KOPT-K1 (cell line): ENCODE measurements at regions not wholly inside any gene's neighbourhood (a gene's known extent, or its start where the extent isn't known, plus 50 kb on each side); places are given as distances from the start of the nearest gene placed in this dataset.
"Not testable (repeated sequence)": the region's sequence is repeated elsewhere in the genome, so short reads cannot be mapped to it uniquely, and the experiment has no call there.

Experiments
- H3K27ac ChIP-seq: fragments of 200-600 bp; sonication (generic); 2 replicates; pipeline ENCODE4 v1.5.1; 2016; ENCODE audit warnings: antibody characterized with exemption, mild to moderate bottlenecking, low read depth, low read length; ENCODE audit not compliant: poor library complexity, severe bottlenecking
- H3K36me3 ChIP-seq: fragments of 200-600 bp; sonication (generic); 2 replicates; pipeline ENCODE4 v1.5.1; 2017; ENCODE audit warnings: antibody characterized with exemption, mild to moderate bottlenecking, low read length, moderate library complexity; ENCODE audit not compliant: insufficient read depth
- H3K9me3 ChIP-seq: fragments of 200-600 bp; sonication (generic); 2 replicates; pipeline ENCODE4 v1.5.1; 2017; ENCODE audit warnings: antibody characterized with exemption, low read length, mild to moderate bottlenecking; ENCODE audit not compliant: insufficient read depth, poor library complexity, severe bottlenecking

GRCh38 chr17:73901249-73901648 lies 257.0 kb upstream of the SDK2 start:
- Histone ChIP-seq H3K9me3 (no peaks in the 10 kb centered on the region), H3K27ac (no peak overlapping the region), H3K36me3 (no peaks in the 10 kb centered on the region)

- Histone ChIP-seq H3K9me3 (no peaks in the 10 kb centered on the region), H3K27ac (no peak overlapping the region), H3K36me3 (no peaks in the 10 kb centered on the region)
These were observed 257.6 kb upstream of the SDK2 start for GRCh38 chr17:73901661-73902415.

GRCh38 chr17:73902416-73903181 lies 258.4 kb upstream of the SDK2 start:
- H3K27ac ChIP-seq: no peak overlapping the region
- H3K36me3 ChIP-seq: no peaks in the 10 kb centered on the region
- H3K9me3 ChIP-seq: no peaks in the 10 kb centered on the region

DNA sequence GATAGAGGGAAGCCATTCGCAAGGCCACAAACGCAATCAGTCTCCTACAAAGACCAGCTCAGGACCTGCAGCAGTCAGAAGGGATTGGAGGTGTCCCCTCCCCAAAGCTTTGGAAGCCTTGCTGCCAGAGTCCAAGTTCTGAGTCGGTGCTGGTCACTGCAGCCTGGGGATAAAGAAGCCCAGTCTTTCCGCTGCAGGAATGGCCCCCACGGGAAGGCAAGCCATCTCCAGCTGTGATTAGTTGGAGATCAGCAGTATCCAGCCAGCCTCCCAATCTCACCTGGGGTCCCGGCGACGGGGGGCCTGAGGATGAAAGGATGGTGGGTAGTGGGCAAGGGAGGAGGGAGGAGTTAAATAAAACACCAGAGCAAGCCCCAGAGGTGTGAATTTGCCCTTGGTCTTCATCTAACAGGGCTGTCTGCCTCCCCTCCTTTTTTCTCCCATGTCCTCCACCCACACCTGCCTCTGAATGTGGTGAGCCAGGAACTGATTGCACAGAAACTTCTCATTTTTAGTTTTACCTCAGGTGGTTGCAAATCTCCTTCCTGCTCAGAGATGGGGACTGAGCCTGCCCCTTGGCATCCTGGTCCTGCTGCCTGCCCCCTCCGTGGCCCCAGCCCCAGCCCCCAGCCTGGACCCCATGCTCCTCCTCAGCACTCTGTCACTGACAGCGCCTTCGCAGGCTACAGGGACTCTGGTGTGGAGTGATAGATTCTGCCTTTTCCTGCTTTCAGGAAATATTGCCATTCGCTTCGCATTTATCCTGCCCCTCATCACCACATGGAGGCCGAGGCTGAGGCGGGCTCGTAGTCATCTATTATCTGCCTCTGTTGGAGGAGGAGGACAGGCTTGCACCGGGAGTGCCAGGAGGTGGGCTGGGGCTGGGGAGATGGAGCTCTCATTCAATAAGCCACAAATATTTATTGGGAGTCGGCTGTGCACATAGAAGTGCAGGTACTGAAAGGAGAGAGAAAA lies 262.9 kb upstream of the SDK2 start:
- H3K9me3 ChIP-seq: no peaks in the 10 kb centered on the region
- H3K36me3 ChIP-seq: no peaks in the 10 kb centered on the region
- no peak overlapping the region for H3K27ac ChIP-seq

GRCh38 chr17:73909186-73909585 lies 264.9 kb upstream of the SDK2 start:
- H3K27ac ChIP-seq: no peak overlapping the region
- peaks cover 2% of the 10 kb centered on the region for H3K9me3 ChIP-seq
- no peaks in the 10 kb centered on the region for H3K36me3 ChIP-seq

GRCh38 chr17:73910206-73910605 lies 266.0 kb upstream of the SDK2 start:
- Histone ChIP-seq H3K9me3 (peaks cover 13% of the 10 kb centered on the region), H3K36me3 (no peaks in the 10 kb centered on the region), H3K27ac (no peak overlapping the region)

DNA sequence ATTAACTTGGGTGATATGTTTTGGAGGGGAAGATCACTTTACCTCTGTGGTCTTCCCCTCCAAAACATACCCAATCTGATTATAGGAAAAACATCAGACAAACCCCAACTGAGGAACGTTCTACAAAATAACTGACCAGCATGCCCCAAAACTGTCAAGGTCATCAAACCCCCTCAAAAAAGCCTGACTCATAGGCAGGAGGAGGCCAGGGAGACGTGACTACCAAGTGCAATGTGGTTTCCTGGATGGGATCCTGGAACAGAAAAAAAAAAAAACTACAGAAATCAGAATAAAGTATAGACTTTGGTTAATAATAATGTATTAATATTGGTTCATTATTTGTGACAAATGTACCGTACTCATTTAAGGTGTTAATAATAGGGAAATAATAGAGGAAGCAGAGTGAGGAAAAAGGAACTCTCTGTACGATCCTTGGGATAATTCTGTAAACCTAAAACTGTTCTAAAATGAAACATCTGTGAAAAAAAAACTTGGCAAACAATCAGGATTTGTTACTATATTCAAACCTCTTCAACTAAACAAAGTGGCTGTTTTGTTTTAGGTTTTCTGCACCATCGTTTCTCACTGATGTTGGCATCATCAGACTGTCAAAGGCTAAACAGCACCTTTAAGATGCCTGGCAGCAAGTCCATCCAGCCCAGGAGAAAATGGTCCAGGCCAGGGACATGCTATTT lies 266.7 kb upstream of the SDK2 start:
- H3K36me3 ChIP-seq: no peaks in the 10 kb centered on the region
- H3K9me3 ChIP-seq: peaks cover 17% of the 10 kb centered on the region
- no peak overlapping the region for H3K27ac ChIP-seq

DNA sequence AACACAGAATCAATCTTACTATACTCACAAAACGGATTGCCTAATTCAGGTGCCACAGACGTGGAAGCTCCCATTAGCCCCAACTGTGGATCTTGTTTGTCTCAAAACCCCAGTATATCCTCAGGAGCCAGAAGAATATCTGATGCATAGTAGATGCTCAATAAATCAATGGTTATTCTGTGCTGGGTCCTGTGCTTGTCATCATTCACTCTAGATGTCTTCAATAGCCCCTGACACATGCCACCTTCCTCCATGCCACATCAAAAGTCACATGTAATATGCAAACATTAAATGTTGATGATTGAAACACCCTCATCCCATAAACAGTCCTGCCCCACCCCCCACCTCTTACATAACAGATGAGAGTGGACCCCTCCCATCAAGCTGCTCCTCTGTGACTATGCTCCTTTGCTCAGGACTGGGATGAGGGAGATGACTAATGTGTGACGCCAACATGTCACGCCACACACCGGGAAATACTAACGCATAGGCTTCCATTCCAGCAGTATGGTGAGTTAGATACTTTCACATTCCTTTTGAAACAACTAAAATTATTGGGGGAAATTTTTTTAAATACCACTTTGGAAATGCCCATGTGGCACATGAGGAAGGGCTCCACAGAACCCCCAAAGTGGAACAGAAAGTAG lies 267.6 kb upstream of the SDK2 start:
- no peak overlapping the region for H3K27ac ChIP-seq
- peaks cover 20% of the 10 kb centered on the region for H3K9me3 ChIP-seq
- no peaks in the 10 kb centered on the region for H3K36me3 ChIP-seq

DNA sequence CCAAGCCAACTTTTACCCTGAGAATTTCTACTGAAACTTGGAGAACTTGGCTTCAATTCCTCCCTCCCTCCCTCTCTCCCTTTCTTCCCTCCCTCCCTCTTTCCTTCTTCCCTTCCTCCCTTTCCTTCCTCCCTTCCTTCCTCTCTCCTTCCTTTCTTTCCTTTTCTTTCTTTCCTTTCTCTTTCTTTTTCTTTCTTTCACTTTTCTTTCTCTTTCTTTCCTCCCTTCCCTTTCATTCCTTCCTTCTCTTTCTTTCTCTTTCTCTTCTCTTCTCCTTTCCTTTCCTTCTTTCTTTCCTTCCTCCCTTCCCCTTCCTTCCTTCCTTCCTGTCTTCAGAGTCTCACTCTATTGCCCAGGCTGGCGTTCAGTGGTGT lies 268.1 kb upstream of the SDK2 start:
- H3K36me3 ChIP-seq: no peaks in the 10 kb centered on the region
- no peak overlapping the region for H3K27ac ChIP-seq
- peaks cover 20% of the 10 kb centered on the region for H3K9me3 ChIP-seq

- Histone ChIP-seq H3K27ac (no peak overlapping the region), H3K36me3 (no peaks in the 10 kb centered on the region), H3K9me3 (peaks cover 37% of the 10 kb centered on the region)
These were observed 270.5 kb upstream of the SDK2 start for GRCh38 chr17:73914536-73915274.

- peaks cover 50% of the 10 kb centered on the region for H3K9me3 ChIP-seq
- not testable (repeated sequence) for H3K27ac ChIP-seq, H3K36me3 ChIP-seq
These were observed 274.8 kb upstream of the SDK2 start for GRCh38 chr17:73919033-73919432.

GRCh38 chr17:73921306-73921705 lies 277.1 kb upstream of the SDK2 start:
- Histone ChIP-seq H3K27ac (no peak overlapping the region), H3K36me3 (no peaks in the 10 kb centered on the region), H3K9me3 (peaks cover 34% of the 10 kb centered on the region)

DNA sequence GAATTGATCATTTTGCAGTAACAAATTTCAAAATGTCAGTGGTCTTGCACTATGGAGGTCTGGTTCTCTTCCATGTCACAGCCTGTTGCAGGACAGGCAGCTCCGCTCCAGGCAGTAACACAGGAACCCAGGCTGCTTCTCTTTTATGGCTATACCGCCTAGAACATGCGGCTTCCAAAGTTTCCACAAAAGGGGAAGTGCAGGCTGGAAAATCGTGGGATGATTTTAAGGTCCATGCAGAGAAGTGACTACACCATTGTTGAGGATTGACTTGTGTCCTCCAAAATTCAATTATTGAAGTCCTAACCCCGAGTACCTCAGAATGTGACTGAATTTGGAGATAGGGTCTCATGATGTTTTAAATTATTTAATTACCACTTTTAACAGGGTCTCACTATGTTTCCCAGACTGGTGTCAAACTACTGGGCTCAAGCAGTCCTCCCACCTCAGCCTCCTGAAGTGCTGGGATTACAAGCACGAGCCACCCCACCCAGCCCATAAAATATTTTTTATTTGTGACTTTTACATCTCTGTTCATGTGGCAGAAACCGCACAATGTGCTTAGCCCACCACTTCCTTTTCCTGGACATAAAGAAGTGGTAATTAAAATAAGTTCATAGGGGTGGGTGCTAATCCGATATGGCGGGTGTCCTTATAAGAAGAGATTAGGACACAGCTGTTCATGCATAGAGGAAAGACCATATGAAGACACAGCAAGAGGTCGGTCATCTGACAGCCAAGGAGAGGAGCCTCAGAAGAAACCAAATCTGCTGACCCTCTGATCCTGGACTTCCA lies 279.2 kb upstream of the RPL38 start:
- Histone ChIP-seq H3K27ac (no peak overlapping the region), H3K9me3 (peaks cover 29% of the 10 kb centered on the region), H3K36me3 (no peaks in the 10 kb centered on the region)
